MV-4-11 (cell line): ENCODE measurements at regions not wholly inside any gene's neighbourhood (a gene's known extent, or its start where the extent isn't known, plus 50 kb on each side); places are given as distances from the start of the nearest gene placed in this dataset.
A peak's percentile ranks its signal among the peaks of the same experiment; 100 is the strongest.
"Not testable (repeated sequence)": the region's sequence is repeated elsewhere in the genome, so short reads cannot be mapped to it uniquely, and the experiment has no call there.

Experiments used
- DNase-seq: peaks from one replicate; lab custom pipeline; 2025; lab: John Stamatoyannopoulos, UW

DNA sequence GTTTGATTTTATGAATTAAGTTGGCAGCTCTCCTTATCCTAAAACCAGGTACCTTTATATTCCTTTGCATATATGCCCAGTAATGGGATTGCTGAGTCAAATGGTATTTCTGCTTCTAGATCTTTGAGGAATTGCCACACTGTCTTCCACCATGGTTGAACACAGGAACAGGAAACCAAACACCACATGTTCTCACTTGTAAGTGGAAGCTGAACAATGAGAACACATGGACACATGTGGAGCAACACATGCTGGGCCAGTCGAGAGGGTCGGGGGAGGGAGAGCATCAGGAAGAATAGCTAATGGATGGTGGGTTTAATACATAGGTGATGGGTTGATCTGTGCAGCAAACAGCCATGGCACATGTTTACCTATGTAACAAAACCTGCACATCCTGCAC, 214.6 kb downstream of the BLID start:
- DNase-seq: not testable (repeated sequence)

- no peak for DNase-seq
Observed at GRCh38 chr11:121899520-121899919, 216.5 kb downstream of the BLID start.

DNA sequence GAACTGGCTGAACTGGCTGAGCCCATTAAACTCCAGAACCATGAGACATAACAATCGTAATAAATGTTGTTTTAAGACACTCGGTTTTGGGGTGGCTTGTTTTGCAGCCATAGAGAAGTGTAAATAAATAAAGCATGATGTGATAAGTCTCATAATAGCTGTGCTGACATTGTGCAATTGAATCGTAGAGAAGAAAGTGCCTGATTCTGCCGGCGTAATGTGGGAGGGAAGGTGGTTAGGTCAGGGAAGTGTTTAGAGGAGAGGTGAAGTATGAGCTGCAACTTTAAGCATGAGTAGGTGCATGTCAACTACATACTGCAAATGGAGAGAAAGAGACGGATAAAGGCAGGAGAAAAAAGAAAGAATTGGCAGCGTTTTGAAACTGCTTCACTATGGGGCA, 217.1 kb downstream of the BLID start:
- DNase-seq: no peak

GRCh38 chr11:121895919-121896318, 220.1 kb downstream of the BLID start:
- DNase-seq: no peak

DNA sequence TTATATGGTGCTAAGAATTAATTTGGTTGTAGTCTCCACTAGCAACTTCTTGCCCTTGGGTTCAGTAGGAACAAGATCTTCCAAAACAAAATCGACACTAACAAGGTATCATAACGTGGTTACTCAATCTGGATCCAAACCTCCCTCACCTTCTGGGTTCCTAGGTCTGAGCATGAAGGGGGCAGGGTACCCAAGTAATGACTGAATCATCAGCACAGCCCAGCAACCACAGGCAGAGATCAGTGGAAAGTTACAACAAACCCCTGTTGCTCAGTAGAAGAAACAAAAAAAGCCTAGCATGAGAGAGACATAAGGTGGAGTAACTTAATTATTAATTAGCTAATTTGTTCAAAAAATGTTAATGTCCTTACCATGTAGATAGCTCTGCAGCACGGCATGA, 221.4 kb downstream of the BLID start:
- DNase-seq: no peak

GRCh38 chr11:121892863-121893262, 223.2 kb downstream of the BLID start:
- DNase-seq: no peak

GRCh38 chr11:121892131-121892681, 223.8 kb downstream of the BLID start:
- DNase-seq: no peak

- peak; percentile 76 for DNase-seq
Observed at GRCh38 chr11:121890946-121891515, 225.0 kb downstream of the BLID start.

- peak; percentile 11 for DNase-seq
Observed at GRCh38 chr11:121890377-121890776, 225.6 kb downstream of the BLID start.

- no peak for DNase-seq
Observed at GRCh38 chr11:121889931-121890330, 226.1 kb downstream of the BLID start.

DNA sequence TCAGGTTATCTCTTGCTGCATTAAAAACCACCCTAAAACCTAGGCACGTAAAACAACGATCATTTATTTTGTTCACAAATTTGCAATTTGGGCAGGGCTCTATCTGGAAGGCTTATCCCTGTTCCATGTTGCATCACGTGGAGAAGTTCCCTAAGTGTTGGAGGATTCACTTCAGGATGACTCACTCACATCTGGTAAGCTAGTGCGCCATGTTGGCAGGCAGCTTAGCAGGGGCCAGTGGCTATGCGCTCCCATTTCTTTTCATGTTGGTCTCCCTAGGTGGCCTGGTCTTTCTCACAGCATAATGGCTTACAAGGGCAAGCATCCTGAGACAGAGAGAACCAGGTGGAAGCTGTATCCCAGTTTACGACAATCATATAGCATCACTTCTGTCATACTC, 226.8 kb downstream of the BLID start:
- no peak for DNase-seq

DNA sequence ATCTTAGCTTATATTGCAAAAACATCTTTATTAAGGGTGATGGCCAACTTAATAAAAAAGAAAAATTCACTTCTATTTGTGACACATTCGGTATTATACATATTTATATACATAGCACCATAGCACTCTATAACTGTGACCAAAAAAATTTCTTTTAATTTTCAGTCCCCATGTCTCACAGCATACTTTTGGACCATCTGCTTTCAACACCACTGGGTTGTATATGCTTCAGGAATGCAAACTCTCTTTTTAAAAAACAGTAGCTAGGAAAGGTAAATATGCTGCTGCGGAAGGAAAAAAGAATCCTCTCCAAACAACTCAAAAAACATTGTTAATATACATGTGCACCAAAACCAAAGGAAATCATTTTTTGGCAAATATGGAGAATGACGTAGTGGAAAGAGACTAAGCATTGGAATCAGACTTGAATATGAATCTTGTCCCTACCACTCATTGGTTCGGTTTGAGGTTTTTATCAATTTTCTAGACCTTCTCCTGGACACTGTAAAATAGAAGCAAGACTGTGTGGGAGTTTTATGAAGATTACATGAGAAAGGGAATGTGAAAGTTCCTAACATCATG, 227.9 kb downstream of the BLID start:
- DNase-seq: no peak

GRCh38 chr11:121887569-121887968, 228.4 kb downstream of the BLID start:
- peak; percentile 93 for DNase-seq

DNA sequence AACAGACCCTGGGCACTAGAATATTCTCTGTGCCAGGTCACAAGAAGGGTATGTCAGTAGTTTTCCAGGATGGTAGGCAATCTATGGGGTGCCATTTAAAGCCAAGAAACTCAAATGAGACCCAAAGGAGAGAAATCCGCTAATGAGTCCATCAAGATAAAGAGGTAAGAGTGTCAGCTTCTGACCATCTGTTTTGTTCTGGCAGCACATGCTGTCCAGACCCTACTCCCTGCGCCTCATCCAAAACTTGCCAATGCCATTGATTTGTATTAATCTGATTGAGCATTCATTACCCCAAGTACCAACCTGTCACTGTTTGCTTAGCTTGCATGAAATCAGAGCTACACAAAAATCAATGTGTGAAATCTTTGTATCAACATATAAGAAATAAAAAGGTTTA, 229.0 kb downstream of the BLID start:
- no peak for DNase-seq

- DNase-seq: peak; percentile 22
Observed at GRCh38 chr11:121886005-121886734, 229.8 kb downstream of the BLID start.

GRCh38 chr11:121884626-121885025, 231.4 kb downstream of the BLID start:
- no peak for DNase-seq

DNA sequence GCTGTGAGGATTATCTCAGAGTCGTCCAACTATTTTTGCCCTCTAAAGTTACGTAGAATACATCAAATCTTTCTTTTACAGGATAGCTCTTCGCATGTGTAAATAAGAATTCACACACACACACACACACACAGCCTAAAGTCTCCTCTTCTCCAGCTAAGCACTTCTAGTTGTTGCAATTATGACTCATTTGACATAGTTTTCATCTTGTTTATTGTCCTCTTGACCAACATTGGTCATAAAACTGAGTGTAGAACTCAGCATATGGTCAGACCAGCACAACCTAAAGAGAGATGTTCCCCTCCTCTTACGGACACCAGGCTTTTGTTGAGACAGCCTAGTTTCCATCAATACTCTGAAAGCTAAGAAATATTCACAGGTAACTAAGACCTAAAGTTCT, 234.2 kb downstream of the BLID start:
- peak; percentile 17 for DNase-seq

DNA sequence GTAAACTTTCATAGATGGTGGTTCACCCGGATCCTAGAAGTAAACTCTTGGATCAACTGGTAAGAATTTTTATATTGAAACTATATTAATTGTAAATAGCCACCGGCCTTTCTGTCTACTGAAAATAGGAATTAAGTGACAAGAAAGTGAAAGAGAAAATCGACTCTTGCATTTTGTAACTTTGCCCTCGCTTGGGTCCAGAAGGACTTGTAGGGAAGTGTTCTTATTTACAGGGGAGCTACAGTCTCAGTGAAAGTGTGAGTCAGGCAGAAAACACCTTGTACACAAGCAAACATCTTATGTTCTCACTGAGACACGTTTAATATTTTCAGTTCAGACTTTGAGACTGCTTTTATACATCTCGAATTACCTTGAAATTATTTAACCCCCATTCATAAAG, 238.9 kb downstream of the BLID start:
- no peak for DNase-seq

DNA sequence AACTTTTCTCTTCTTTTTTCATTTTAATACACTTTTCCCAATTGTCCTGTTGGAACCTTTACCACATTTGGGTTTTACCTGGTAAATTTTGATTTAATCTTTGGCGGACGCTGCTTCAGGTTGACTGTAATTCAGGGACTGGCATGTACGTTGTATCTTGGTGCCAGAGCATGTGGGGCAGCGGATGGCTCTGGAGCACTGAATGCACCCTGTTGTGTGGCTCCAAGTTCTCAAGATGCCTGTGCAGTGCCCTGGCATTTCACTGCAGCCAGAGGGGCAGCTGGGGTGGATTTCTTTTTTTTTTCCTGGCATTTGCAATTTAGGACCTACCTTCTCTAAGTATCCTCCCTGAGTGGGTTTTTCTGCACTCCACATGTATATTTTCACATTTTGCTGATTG, 242.2 kb downstream of the BLID start:
- DNase-seq: no peak

DNA sequence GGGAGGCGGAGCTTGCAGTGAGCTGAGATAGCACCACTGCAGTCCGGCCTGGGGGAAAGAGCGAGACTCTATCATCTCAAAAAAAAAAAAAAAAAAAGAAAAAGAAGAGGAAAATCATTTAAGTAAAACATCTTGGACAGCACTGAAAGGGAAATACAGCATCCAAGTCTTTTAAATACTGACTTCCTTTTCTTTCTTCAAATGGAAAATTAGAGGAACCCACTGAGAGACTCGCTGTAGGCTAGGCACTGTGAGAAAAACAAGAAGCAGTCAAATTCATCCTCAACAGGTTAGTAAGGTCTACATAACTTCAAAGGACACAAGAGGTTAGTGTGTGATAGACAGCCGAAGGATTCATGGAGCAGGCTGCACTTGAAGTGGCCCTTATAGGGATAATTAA, 243.7 kb downstream of the BLID start:
- no peak for DNase-seq

- DNase-seq: no peak
Observed at GRCh38 chr11:121870206-121871045, 245.6 kb downstream of the BLID start.

DNA sequence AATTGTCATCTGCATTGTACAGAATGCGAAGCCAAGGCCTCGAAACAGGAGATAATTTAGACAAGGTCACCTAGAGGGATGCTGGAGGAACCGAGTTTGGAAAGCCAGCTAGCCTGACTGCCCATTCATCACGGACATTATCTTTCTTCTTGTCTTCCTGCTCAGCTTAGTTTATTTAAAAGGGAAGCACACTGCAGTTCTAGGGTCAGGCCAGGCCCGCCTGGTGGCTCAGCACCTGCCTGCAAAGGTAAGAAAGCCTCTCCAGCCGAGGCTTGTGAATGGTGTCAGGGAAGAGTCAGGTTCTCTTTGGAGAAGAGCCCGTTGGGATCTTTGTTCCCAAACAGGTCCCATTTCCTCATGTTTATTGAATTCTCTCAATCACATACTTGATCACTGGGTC, 246.5 kb downstream of the BLID start:
- no peak for DNase-seq
